ENCODE measurements at regions not wholly inside any gene's neighbourhood (a gene's known extent, or its start where the extent isn't known, plus 50 kb on each side); places are given as distances from the start of the nearest gene placed in this dataset.

- DNase-seq: no peak
Observed at GRCh38 chr1:30280572-30280971, 442.8 kb downstream of the MATN1 start.

DNA sequence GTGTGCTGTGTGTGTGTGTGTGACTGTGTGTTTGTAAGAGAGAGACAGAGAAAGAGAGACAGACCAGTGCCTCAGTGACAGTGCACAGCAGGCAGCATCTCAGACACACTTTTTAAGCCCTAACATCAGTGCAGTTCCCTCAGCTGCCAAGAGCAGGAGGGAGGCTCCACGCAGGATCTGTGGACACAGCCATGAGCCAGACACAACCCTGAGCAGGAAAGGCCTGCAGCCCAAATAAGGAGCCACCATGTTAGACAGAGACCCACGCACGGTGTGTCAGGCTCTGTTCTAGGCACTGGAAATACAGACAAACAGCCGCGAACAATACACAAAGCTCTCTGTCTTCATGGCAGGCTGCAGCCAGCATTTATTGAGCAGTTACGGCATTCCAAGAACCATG lies 445.5 kb downstream of the MATN1 start:
- DNase-seq: peak; percentile 58

- DNase-seq: peak; percentile 29
Observed at GRCh38 chr1:30277415-30277814, 446.0 kb downstream of the MATN1 start.

DNA sequence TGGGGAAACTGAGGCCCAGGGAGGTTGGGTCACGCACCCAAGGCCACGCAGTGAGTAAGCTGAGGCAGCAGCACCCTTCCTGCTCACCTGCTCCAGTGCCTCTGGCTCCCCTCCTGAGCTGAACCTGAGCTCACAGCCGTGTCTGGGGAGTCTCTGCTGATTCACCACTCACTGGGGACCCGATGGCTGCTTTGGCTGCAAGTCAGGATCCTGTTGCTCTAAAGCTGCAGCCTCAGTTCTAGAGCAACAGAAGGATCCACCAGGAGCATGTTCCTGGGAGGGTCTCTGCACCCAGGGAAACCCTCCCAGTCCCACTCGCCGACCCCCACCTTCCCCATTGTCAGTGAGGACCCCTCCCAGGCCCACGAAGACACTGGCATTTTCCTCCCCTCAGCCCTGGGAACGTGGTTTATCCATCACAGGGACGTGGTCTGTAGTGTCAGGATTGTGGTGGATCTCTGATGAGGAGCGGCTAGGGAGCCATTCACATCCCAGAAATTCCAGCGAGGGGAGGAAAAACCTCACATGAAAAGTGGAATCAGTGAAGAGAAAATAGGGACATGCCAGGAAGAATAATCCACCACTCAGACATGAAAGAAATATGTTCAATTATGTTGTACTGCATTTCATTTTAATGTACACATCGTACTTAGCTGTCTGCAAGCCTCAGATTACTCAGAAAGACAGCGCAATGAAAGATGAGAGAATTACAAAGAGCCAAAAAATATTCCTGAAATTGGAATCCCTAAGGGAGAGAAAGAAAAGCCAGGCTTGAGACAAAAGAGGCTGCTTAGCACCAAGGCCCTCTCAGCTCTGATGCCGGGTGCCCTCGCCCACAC lies 447.2 kb downstream of the MATN1 start:
- DNase-seq: peak; percentile 50

GRCh38 chr1:30274976-30275621 lies 448.3 kb downstream of the MATN1 start:
- peak; percentile 52 for DNase-seq

DNA sequence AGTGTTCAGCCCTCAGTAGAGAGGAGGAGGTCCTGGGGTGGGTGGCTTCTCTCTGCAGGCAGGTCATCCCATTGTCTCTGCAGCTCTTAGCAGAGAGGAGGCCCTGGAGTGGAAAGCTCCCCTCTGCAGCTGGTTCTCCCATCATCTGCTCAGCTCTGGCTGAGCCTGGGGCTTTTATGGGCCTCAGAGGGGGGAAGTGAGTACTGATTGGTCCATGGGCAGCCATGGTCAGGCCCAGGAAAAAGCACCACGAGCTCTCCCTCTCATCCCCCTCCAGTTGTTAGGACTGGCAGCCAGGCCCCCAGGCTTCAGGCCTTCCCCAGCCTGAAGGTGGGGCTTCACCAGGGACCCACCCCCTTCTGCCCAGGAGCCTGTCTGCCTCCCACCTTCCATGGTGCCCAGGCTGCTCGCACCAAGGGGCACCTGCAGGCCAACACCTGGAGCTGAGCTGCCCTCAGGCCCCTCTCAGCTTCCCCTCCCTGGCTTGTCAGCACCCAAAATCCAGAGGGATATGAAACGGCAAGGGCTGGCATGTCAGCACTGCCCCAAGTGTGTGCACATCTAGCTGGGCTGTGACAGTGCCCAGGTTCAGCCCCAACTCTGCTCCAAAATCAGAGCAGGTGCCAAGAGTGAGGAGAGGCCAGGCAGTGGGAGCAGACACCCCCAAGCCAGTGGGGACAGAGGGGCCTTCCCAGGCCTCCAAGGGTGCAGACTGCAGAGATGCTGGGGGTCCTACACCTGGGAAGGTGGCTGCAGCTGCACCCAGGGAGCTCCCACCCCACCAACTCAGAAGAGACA lies 449.0 kb downstream of the MATN1 start:
- peak; percentile 40 for DNase-seq

GRCh38 chr1:30273456-30273855 lies 449.9 kb downstream of the MATN1 start:
- DNase-seq: peak; percentile 49

DNA sequence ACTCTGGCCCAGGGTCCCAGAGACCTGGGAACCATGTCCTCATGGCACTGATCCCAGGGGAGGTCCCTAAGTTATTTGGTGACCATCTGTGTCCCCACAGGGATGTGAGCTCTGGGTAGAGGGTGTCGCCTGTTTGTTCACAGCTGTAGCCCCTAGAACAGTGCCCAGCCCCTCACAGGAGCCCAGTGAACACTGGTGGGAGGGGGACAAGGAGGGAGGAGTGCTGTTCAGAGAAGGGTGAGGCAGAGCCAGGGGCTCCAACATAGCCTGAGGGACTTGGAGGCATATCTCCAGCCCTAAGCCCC lies 450.4 kb downstream of the MATN1 start:
- peak; percentile 38 for DNase-seq

GRCh38 chr1:30272277-30273020 lies 450.9 kb downstream of the MATN1 start:
- peak; percentile 29 for DNase-seq

DNA sequence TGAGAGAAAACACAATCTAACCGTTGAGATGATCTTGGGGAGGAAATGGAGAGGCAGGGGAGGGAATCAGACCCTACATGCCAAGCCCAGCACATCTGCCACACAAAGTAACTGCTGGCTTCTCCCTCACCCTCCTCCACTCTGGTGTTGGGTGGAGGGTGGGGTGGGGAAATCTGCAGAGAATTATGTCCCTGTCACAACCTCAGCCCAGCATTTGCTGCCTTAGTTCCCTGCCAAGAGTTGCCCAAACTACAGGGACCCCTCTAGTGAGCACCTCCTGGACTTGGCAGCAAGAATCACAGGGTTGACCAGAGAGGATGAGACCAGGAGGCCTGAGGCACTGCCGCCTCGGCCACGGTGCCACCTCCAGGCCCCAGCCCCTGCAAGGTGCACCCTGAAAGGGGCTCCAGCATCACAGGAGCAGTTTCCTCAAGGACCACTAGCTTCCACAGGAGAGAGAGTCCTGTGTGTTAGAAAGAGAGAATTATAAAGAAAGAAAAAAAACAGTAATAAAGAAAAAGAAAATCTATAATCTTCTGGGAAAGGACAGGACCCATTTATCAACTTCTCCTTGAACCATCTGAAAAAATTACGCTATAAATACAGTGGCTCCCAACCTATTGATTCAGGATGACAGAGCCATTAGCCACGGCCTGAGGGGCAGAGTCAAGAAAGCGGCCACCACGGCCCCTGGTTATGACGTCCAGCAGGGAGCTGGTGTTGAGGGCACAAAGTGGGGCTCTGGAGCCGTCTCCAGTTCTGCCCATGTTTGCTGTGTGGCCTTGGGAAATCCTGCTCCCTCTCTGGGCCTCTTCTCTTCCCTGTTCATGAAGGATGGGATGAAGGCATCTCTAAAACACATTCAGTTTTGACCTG lies 451.7 kb downstream of the MATN1 start:
- peak; percentile 41 for DNase-seq

GRCh38 chr1:30270461-30270860 lies 452.9 kb downstream of the MATN1 start:
- DNase-seq: peak; percentile 37

- peak; percentile 49 for DNase-seq
Observed at GRCh38 chr1:30268923-30269666, 454.3 kb downstream of the MATN1 start.

- no peak for DNase-seq
Observed at GRCh38 chr1:30267856-30268255, 455.5 kb downstream of the MATN1 start.

DNA sequence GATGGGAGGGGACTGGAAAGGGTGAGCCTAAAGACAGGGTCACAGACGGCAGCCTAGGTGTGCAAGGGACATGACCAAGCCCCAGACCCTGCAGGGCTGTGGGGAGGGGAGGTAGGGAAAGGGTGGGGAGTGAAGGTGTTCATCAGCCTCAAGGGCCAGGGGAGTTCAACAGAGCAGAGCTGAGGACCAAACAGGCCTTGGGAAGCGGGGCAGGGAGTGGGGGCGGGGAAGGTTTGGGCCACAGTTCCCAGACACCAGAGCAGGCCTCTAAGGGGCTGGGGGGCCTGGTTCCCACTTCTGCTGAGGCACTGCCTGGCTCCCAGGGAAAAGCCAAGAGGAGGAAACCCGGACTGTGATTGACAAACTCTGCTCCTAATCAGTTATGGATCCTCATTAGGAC lies 456.3 kb downstream of the MATN1 start:
- DNase-seq: no peak

DNA sequence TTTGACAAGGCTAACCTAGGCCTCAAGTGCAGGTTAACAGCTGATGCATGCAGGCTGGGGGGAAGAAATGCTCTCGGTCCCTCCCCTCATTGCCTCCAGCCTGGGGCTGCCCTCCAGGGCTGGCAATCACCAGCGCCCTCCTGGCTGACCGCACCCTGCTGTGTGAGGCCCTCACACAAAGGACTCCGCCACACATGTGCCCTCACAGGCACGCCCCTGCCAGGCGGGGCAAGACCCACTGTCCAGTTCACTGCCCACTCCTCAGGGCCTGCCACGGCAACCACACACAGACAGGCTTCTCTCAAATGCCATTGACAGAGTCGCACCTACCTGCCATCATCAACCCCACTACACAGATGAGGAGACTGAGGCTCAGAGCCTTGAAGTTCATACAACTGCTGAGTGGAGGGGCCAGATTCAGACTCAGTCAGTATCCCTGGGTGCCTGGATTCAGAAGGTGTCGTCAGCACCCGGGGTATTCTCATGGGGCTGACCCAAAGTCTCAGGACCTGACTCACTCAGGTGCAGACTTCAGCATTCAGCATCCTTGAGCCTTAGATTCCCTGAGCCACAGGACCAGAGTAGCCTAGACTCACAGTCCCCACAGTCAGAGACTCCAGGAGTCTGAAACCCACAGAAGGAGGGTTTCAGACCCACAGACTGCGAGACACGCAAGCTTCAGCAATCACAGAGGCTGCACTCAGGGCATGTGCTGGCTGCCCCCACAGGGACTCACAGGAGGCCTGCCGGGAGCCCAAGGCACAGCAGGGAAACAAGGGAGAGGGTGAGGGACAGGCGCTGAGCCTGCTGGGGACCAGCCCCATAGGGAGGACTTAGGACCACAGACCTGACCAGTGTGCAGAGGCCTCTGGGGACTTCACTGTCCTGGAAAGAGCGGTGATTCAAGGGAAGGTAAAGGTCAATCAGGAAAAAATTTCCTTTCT lies 458.0 kb downstream of the MATN1 start:
- DNase-seq: no peak

DNA sequence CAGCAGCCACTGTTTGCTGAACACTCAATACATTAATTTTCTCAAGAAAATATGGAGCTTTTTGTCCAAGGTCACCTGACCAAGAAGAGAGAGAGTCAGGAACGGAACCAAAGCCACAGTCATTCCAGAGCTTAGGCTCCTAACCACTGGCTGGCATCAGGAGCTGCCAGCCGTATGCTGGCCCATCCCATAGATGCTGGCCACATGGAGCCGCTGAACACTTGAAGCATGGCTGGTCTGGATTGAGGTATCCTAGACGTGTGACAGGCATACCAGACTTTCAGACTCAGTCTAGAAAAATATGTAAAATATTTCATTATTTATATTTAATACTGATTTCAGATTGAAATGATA lies 458.7 kb downstream of the MATN1 start:
- DNase-seq: no peak

GRCh38 chr1:30263888-30264671 lies 459.3 kb downstream of the MATN1 start:
- DNase-seq: no peak

DNA sequence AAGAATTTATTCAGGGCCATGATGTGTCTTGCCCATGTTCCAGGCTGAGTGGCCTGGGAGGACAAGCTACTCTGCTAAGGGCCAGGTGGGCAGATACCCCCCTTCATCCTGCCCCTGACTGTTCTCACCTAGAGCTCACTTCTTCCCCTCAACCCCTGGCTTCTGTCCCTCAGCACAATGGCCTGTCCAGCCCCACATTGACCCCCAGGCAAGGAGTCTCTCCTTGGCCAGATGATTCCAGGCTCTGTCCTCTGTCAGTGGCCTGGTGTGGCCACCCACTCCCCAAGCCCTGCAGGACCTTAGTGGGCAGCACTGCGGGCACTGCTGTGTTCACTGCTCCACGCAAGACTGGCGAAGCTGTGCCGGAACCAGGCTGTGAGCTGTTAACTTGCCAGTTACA lies 460.0 kb downstream of the MATN1 start:
- no peak for DNase-seq

GRCh38 chr1:30262158-30262557 lies 461.2 kb downstream of the MATN1 start:
- DNase-seq: no peak

Measured in islet precursor cell (in vitro differentiated cells).